GM06990 (cell line): ENCODE measurements at regions not wholly inside any gene's neighbourhood (a gene's known extent, or its start where the extent isn't known, plus 50 kb on each side); places are given as distances from the start of the nearest gene placed in this dataset.
"Not testable (repeated sequence)": the region's sequence is repeated elsewhere in the genome, so short reads cannot be mapped to it uniquely, and the experiment has no call there.

Experiments
- DNase-seq: peaks from one replicate; pipeline ENCODE4 v3.0.0-alpha.2; 2011; ENCODE audit not compliant: insufficient read length; ENCODE audit errors: extremely low read depth
- H3K27me3 ChIP-seq: replicated peaks from 2 replicates; pipeline ENCODE4 v1.6.0; 2011; ENCODE audit warnings: low read length; ENCODE audit not compliant: control insufficient read depth, insufficient read depth
- H3K36me3 ChIP-seq: 2 replicates; pipeline ENCODE4 v1.5.1; 2011; ENCODE audit warnings: low read length; ENCODE audit not compliant: control insufficient read depth, insufficient read depth
- H3K4me3 ChIP-seq: replicated peaks from 2 replicates; pipeline ENCODE4 v1.5.1; 2011; ENCODE audit warnings: low read depth, mild to moderate bottlenecking, control low read depth, low read length
- CTCF ChIP-seq: IDR thresholded peaks from 2 replicates; pipeline ENCODE4 v1.5.1; 2011; ENCODE audit warnings: low read length, control low read depth, mild to moderate bottlenecking, inconsistent platforms; ENCODE audit not compliant: insufficient read depth, poor library complexity, severe bottlenecking

DNA sequence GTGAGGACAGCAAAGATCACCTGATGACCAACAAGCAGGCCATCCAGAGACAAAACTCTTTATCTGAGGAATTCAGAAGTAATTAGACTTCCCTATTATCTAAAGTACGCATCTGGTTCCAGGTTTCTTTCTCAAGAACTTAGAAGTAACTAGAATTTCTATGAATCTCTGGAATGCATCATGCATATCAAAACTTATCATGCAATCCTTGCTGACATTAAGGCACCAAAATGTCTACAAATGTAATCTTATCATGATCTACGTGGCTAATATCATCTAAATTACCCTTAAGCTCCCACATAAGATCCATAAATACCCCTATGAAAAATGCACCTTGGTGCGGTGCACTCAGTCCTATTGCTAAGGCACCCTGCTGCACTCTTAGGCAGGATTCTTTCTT lies 488.1 kb upstream of the TLE4 start:
- no peak for TF ChIP-seq CTCF
- Histone ChIP-seq H3K27me3 (no peaks in the 10 kb centered on the region), H3K36me3 (no peaks in the 10 kb centered on the region), H3K4me3 (no peak overlapping the region)
- DNase-seq = no peak

- Histone ChIP-seq H3K27me3 (no peaks in the 10 kb centered on the region), H3K36me3 (no peaks in the 10 kb centered on the region), H3K4me3 (no peak overlapping the region)
- no peak for TF ChIP-seq CTCF
- DNase-seq = no peak
Measured at GRCh38 chr9:79087133-79087532, 484.6 kb upstream of the TLE4 start.

GRCh38 chr9:79089054-79089560 lies 482.7 kb upstream of the TLE4 start:
- no peak for DNase-seq
- no peaks in the 10 kb centered on the region for H3K27me3 ChIP-seq
- H3K36me3 ChIP-seq = no peaks in the 10 kb centered on the region
- no peak for TF ChIP-seq CTCF
- no peak overlapping the region for H3K4me3 ChIP-seq

- not testable (repeated sequence) for H3K27me3 ChIP-seq
Measured at GRCh38 chr9:79089851-79090250, 481.9 kb upstream of the TLE4 start.

GRCh38 chr9:79103257-79103656 lies 468.5 kb upstream of the TLE4 start:
- not testable (repeated sequence) for H3K4me3 ChIP-seq, DNase-seq

More at GRCh38 chr9:79089851-79090250, 481.9 kb upstream of the TLE4 start:
- H3K4me3 ChIP-seq, DNase-seq, H3K36me3 ChIP-seq: not testable (repeated sequence)

DNA sequence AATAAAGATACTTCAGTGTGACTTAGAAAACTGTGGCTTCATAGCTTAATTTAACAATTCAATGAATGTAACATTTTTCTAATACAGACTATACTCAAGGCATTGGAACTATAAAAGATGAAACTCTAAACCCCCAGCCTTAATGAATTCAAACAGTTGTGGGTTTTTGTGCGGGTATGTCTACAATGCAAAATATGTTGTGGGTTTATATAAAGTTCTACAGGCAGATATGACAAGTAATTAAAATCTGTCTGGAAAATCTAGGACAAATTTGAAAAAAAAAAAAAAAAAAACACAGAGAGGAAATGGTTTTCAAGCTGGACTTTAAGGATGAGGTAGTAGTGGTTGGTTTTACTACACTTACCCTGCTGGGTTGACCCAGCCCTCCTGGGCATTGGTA lies 467.5 kb upstream of the TLE4 start:
- H3K36me3 ChIP-seq = no peaks in the 10 kb centered on the region
- TF ChIP-seq CTCF = no peak
- no peaks in the 10 kb centered on the region for H3K27me3 ChIP-seq
- no peak overlapping the region for H3K4me3 ChIP-seq
- no peak for DNase-seq

More at GRCh38 chr9:79103257-79103656, 468.5 kb upstream of the TLE4 start:
- not testable (repeated sequence) for H3K36me3 ChIP-seq, H3K27me3 ChIP-seq

GRCh38 chr9:79104951-79105350 lies 466.8 kb upstream of the TLE4 start:
- H3K27me3 ChIP-seq = no peaks in the 10 kb centered on the region
- no peak for DNase-seq
- no peak for TF ChIP-seq CTCF
- no peaks in the 10 kb centered on the region for H3K36me3 ChIP-seq
- no peak overlapping the region for H3K4me3 ChIP-seq
